ENCODE measurements at regions not wholly inside any gene's neighbourhood (a gene's known extent, or its start where the extent isn't known, plus 50 kb on each side); places are given as distances from the start of the nearest gene placed in this dataset.

- TF ChIP-seq E2F8 (IDR thresholded peaks at IDR 0.05; ENCODE audit: low read depth, partially characterized antibody) = no peak
- 0 out of 2 replicates have a peak, but pooled peaks have one; percentile 85 for TF ChIP-seq MTA2 (IDR thresholded peaks at IDR 0.05; ENCODE audit: low read depth)
- TF ChIP-seq RBBP5 (conservative IDR thresholded peaks at IDR 0.05) = no peak
- TF ChIP-seq RAD21 (IDR thresholded peaks at IDR 0.05; ENCODE audit: insufficient read depth, low read depth, low read length) = no peak
- peak; percentile 69 for TF ChIP-seq ATF2 (IDR thresholded peaks at IDR 0.05; ENCODE audit: low read length)
- TF ChIP-seq GABPA (IDR thresholded peaks at IDR 0.05; ENCODE audit: low read depth) = peak; percentile 46; the same call in 1 of the 2 replicates
- TF ChIP-seq KLF5 (IDR thresholded peaks at IDR 0.05; ENCODE audit: partially characterized antibody) = no peak
- no peak for TF ChIP-seq MEF2B (IDR thresholded peaks at IDR 0.05; ENCODE audit: partially characterized antibody, poor library complexity, severe bottlenecking)
- TF ChIP-seq, protein P1, sequence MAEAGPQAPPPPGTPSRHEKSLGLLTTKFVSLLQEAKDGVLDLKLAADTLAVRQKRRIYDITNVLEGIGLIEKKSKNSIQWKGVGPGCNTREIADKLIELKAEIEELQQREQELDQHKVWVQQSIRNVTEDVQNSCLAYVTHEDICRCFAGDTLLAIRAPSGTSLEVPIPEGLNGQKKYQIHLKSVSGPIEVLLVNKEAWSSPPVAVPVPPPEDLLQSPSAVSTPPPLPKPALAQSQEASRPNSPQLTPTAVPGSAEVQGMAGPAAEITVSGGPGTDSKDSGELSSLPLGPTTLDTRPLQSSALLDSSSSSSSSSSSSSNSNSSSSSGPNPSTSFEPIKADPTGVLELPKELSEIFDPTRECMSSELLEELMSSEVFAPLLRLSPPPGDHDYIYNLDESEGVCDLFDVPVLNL (IDR thresholded peaks at IDR 0.05; ENCODE audit: low read depth, low read length) = no peak
- peak; percentile 96 for TF ChIP-seq NFIC (IDR thresholded peaks at IDR 0.05; ENCODE audit: low read depth, low read length)
- TF ChIP-seq ZNF217 (IDR thresholded peaks at IDR 0.05) = peak; percentile 75; the same call in 1 of the 2 replicates
- peak; percentile 50 for TF ChIP-seq SKIL (IDR thresholded peaks at IDR 0.05; ENCODE audit: low read depth, poor library complexity, severe bottlenecking)
- peak; percentile 47; the same call in 1 of the 2 replicates for TF ChIP-seq IRF4 (IDR thresholded peaks at IDR 0.05; ENCODE audit: low read depth, low read length)
- peak; percentile 3 to 53; a peak in 1 of 4 replicates for TF ChIP-seq EP300 (IDR thresholded peaks at IDR 0.05; ENCODE audit: borderline replicate concordance in 1 of 2, control insufficient read depth in 1 of 2, low read depth in 2 of 2, low read length in 2 of 2)
- TF ChIP-seq ETV6 (conservative IDR thresholded peaks at IDR 0.05 in 1 of 2, IDR thresholded peaks at IDR 0.05 in 1 of 2; ENCODE audit: borderline replicate concordance in 1 of 2, low read depth in 1 of 2) = peak in 1 of 2 experiments; percentile 40; a peak in 1 of 4 replicates
- TF ChIP-seq TCF7 (IDR thresholded peaks at IDR 0.05; ENCODE audit: borderline replicate concordance) = peak; percentile 46
- TF ChIP-seq CBFB (IDR thresholded peaks at IDR 0.05; ENCODE audit: low read depth) = 0 out of 2 replicates have a peak, but pooled peaks have one; percentile 26
- TF ChIP-seq BCLAF1 (IDR thresholded peaks at IDR 0.05) = no peak
Measured at GRCh38 chr7:114832906-114833595, 88.8 kb upstream of the MDFIC start (continued).

Data from GM12878 (cell line).